HepG2 (cell line): ENCODE measurements at regions not wholly inside any gene's neighbourhood (a gene's known extent, or its start where the extent isn't known, plus 50 kb on each side); places are given as distances from the start of the nearest gene placed in this dataset.

Source experiments
- ATAC-seq: fragments of 200-7000 bp; cut with Tn5 transposase; 3 replicates; pipeline ENCODE4 v1.9.1; 2020; ENCODE audit warnings: mild to moderate bottlenecking, moderate library complexity
- BruUV-seq: library from RNA; stranded (reverse); fragments of 400-500 nt; replicated peaks from 2 replicates; lab custom pipeline; 2021; lab: Mats Ljungman, UMichigan
- CTCF ChIA-PET: fragments of 300-600 bp; formaldehyde crosslinking; extraction: SDS; loops from one replicate; lab custom pipeline; 2021; ENCODE audit warnings: low total read pairs, inconsistent platforms, low intra/inter-chr PET ratio; lab: Yijun Ruan, JAX
- POLR2A ChIA-PET: fragments of 350-600 bp; sonication (Branson Sonifier 250); formaldehyde crosslinking; loops from one replicate; lab custom pipeline; 2020; ENCODE audit warnings: antibody characterized with exemption, inconsistent platforms; lab: Yijun Ruan, JAX
- DNase-seq: peaks from one replicate; pipeline ENCODE4 v3.0.0-alpha.2; 2015; ENCODE audit warnings: low spot score
- FAIRE-seq: peaks from 3 replicates; lab custom pipeline; 2011; peaks lifted over from hg19 to GRCh38; lab: Jason Lieb, UNC
- H2AFZ ChIP-seq: one replicate; pipeline ENCODE4 v1.6.1; 2011; ENCODE audit warnings: low read length, inconsistent platforms
- H3K27ac ChIP-seq: fragments of 300-600 bp; 3 replicates; pipeline ENCODE4 v1.8.0; 2011; ENCODE audit warnings: mixed run types, mild to moderate bottlenecking, mixed read lengths, low read length, inconsistent platforms; ENCODE audit not compliant: insufficient read depth; ENCODE audit errors: extremely low read length
- H3K27me3 ChIP-seq, 2 experiments: fragments of 200-600 bp in 1 of 2; 2 replicates in 1 of 2; 3 replicates in 1 of 2; pipeline versions ENCODE4 v1.6.0 to v1.8.0; 2011; ENCODE audit warnings: low read length in 2 of 2, mild to moderate bottlenecking in 2 of 2, moderate library complexity in 2 of 2, inconsistent platforms in 1 of 2; ENCODE audit not compliant: insufficient read depth in 2 of 2, control insufficient read depth in 1 of 2
- H3K36me3 ChIP-seq, 2 experiments: fragments of 200-600 bp in 1 of 2; replicated peaks in 1 of 2; 2 replicates in 1 of 2; 3 replicates in 1 of 2; pipeline versions ENCODE4 v1.5.1 to v1.8.0; 2011; ENCODE audit warnings: low read length in 2 of 2, inconsistent platforms in 1 of 2; ENCODE audit not compliant: insufficient read depth in 2 of 2, control insufficient read depth in 1 of 2
- H3K4me1 ChIP-seq: 2 replicates; pipeline ENCODE4 v1.5.1; 2012; ENCODE audit warnings: low read length, inconsistent platforms; ENCODE audit not compliant: insufficient read depth
- H3K4me2 ChIP-seq: 2 replicates; pipeline ENCODE4 v1.6.0; 2011; ENCODE audit warnings: low read depth, low read length, inconsistent platforms
- H3K4me3 ChIP-seq, 3 experiments: fragments of 200-600 bp in 1 of 3; sonication (generic), shearing (Covaris generic) in 1 of 3; replicated peaks in 1 of 3; 2 replicates each; pipeline ENCODE4 v1.5.1; 2011 to 2016; ENCODE audit warnings: low read length in 3 of 3, inconsistent platforms in 2 of 3, low read depth in 2 of 3, mild to moderate bottlenecking in 2 of 3, control low read depth in 1 of 3, mixed read lengths in 1 of 3; ENCODE audit not compliant: insufficient read depth in 1 of 3
- H3K79me2 ChIP-seq: one replicate; pipeline ENCODE4 v1.6.1; 2011; ENCODE audit warnings: low read length, inconsistent platforms; ENCODE audit not compliant: insufficient read depth
- H3K9ac ChIP-seq: 2 replicates; pipeline ENCODE4 v1.6.0; 2011; ENCODE audit warnings: mild to moderate bottlenecking, low read depth, low read length, inconsistent platforms; ENCODE audit not compliant: insufficient read depth
- H3K9me3 ChIP-seq: 2 replicates; pipeline ENCODE4 v1.5.1; 2012; ENCODE audit warnings: mild to moderate bottlenecking, low read length
- H4K20me1 ChIP-seq: 2 replicates; pipeline ENCODE4 v1.6.0; 2011; ENCODE audit warnings: inconsistent platforms, mild to moderate bottlenecking, low read length, moderate library complexity; ENCODE audit not compliant: insufficient read depth
- ATF7 ChIP-seq, 2 experiments: fragments of 450-650 bp in 1 of 2; sonication (generic) in 1 of 2; formaldehyde crosslinking in 1 of 2; IDR thresholded peaks; 2 replicates each; pipeline versions ENCODE4 v1.4.0 to v1.6.1; 2016 to 2020; ENCODE audit warnings: antibody characterized with exemption in 1 of 2, mild to moderate bottlenecking in 1 of 2, missing genetic modification reagents in 1 of 2
- FOXP1 ChIP-seq, 2 experiments: fragments of 450-650 bp in 1 of 2; IDR thresholded peaks; 2 replicates each; pipeline ENCODE4 v1.6.1; 2017 to 2018; ENCODE audit warnings: antibody characterized with exemption in 1 of 2
- HNRNPUL1 ChIP-seq: fragments of 200-400 bp; formaldehyde crosslinking; IDR thresholded peaks from 2 replicates; pipeline ENCODE4 v1.6.1; 2017; ENCODE audit warnings: low read depth, mild to moderate bottlenecking, low read length, moderate library complexity
- ZBTB8A ChIP-seq: sonication (generic); formaldehyde crosslinking; IDR thresholded peaks from 2 replicates; pipeline ENCODE4 v1.4.0; 2020; ENCODE audit warnings: mild to moderate bottlenecking, low read depth, missing genetic modification reagents, borderline replicate concordance
- ZNF101 ChIP-seq: sonication (generic); formaldehyde crosslinking; IDR thresholded peaks from 2 replicates; pipeline ENCODE4 v1.4.0; 2020; ENCODE audit warnings: mild to moderate bottlenecking, low read depth, missing genetic modification reagents, borderline replicate concordance
- ZNF44 ChIP-seq: sonication (generic); formaldehyde crosslinking; IDR thresholded peaks from 2 replicates; pipeline ENCODE4 v1.5.1; 2020; ENCODE audit warnings: mild to moderate bottlenecking, missing genetic modification reagents
- ZNF83 ChIP-seq: sonication (generic); formaldehyde crosslinking; IDR thresholded peaks from 2 replicates; pipeline ENCODE4 v1.4.0; 2020; ENCODE audit warnings: missing genetic modification reagents, mild to moderate bottlenecking, borderline replicate concordance
- ZNF839 ChIP-seq: sonication (generic); formaldehyde crosslinking; IDR thresholded peaks from 2 replicates; pipeline ENCODE4 v1.4.0; 2020; ENCODE audit warnings: missing genetic modification reagents, mild to moderate bottlenecking, borderline replicate concordance
- ZSCAN22 ChIP-seq: sonication (generic); formaldehyde crosslinking; IDR thresholded peaks from 2 replicates; pipeline ENCODE4 v1.4.0; 2020; ENCODE audit warnings: mild to moderate bottlenecking, missing genetic modification reagents
- WGBS: methylation state at CpG from one replicate; pipeline ENCODE4 v1.1.6; 2017; ENCODE audit warnings: low lambda C conversion rate; 5-methylcytosine and 5-hydroxymethylcytosine counted together
- in situ Hi-C: cut with HindIII; loops from 2 replicates; pipeline ENCODE4 v1.10.0; 2017; ENCODE audit warnings: low pct_unique_long_range_greater_than_20kb; ENCODE audit not compliant: extremely low pct_ligation_motif_present
- intact Hi-C: fragments of 100-400 bp; cut with micrococcal nuclease; formaldehyde crosslinking; loops from one replicate; pipeline ENCODE4 v1.10.0; 2022; ENCODE audit not compliant: unreplicated experiment
- TF ChIP-seq, protein P1 (sequence below): sonication (generic); formaldehyde crosslinking; IDR thresholded peaks from 2 replicates; pipeline ENCODE4 v1.5.1; 2020; ENCODE audit warnings: missing genetic modification reagents, mild to moderate bottlenecking, borderline replicate concordance
- TF ChIP-seq, protein P2 (sequence below): sonication (generic); formaldehyde crosslinking; IDR thresholded peaks from 2 replicates; pipeline ENCODE4 v1.5.1; 2020; ENCODE audit warnings: mild to moderate bottlenecking, missing genetic modification reagents, borderline replicate concordance
- TF ChIP-seq, protein P3 (sequence below): sonication (generic); formaldehyde crosslinking; IDR thresholded peaks from 2 replicates; pipeline ENCODE4 v1.8.1; 2022; ENCODE audit warnings: low read depth, mild to moderate bottlenecking, missing genetic modification reagents
- TF ChIP-seq, protein P4 (sequence below): sonication (generic); formaldehyde crosslinking; IDR thresholded peaks from 2 replicates; pipeline ENCODE4 v1.5.1; 2020; ENCODE audit warnings: mild to moderate bottlenecking, missing genetic modification reagents, moderate library complexity

- in situ Hi-C loops (no loop called here), intact Hi-C loops (no loop called here)
- Histone ChIP-seq H3K79me2 (no peaks in the 10 kb centered on the region), H3K9me3 (no peaks in the 10 kb centered on the region), H4K20me1 (no peaks in the 10 kb centered on the region), H3K9ac (no peak overlapping the region), H2AFZ (no peak overlapping the region), H3K4me3 (no peak overlapping the region), H3K27me3 (no peaks in the 10 kb centered on the region), H3K4me2 (no peak overlapping the region), H3K4me1 (no peaks in the 10 kb centered on the region), H3K36me3 (no peaks in the 10 kb centered on the region), H3K27ac (no peak overlapping the region)
- DNase-seq (no peak), FAIRE-seq (no peak), ATAC-seq (no peak)
- ChIA-PET POLR2A (no interaction called here), CTCF (no interaction called here)
- no TSS peak for BruUV-seq
- 2% methylated on average over 3 of the region's 3 CpGs for WGBS
- TF ChIP-seq ZBTB8A (CRISPR knock-in tag) (no peak), FOXP1 (IDR thresholded peaks at IDR 0.05) (no peak), FOXP1 (CRISPR knock-in tag; IDR thresholded peaks at IDR 0.05) (no peak), ZNF44 (no peak), HNRNPUL1 (no peak), ZNF101 (CRISPR knock-in tag) (no peak), ZNF83 (CRISPR knock-in tag) (no peak), ZSCAN22 (CRISPR knock-in tag) (no peak), ATF7 (IDR thresholded peaks at IDR 0.05) (no peak), ATF7 (CRISPR knock-in tag; IDR thresholded peaks at IDR 0.05) (no peak), ZNF839 (CRISPR knock-in tag) (no peak)
- TF ChIP-seq, protein P1, sequence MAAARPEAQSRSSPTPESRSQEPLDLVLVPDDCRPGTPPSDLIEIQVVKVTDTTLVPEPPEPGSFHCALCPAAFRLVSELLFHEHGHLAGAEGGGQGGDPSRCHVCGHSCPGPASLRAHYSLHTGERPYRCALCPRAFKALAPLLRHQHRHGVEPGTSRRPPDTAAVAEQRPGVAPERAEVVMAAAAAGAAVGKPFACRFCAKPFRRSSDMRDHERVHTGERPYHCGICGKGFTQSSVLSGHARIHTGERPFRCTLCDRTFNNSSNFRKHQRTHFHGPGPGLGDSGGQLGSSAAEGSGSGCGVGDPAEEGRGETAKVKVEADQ (CRISPR knock-in tag): no peak
- TF ChIP-seq, protein P2, sequence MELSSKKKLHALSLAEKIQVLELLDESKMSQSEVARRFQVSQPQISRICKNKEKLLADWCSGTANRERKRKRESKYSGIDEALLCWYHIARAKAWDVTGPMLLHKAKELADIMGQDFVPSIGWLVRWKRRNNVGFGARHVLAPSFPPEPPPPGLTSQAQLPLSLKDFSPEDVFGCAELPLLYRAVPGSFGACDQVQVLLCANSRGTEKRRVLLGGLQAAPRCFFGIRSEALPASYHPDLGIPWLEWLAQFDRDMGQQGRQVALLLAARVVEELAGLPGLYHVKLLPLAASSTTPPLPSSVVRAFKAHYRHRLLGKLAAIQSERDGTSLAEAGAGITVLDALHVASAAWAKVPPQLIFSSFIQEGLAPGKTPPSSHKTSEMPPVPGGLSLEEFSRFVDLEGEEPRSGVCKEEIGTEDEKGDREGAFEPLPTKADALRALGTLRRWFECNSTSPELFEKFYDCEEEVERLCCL (CRISPR knock-in tag): no peak
- TF ChIP-seq, protein P3, sequence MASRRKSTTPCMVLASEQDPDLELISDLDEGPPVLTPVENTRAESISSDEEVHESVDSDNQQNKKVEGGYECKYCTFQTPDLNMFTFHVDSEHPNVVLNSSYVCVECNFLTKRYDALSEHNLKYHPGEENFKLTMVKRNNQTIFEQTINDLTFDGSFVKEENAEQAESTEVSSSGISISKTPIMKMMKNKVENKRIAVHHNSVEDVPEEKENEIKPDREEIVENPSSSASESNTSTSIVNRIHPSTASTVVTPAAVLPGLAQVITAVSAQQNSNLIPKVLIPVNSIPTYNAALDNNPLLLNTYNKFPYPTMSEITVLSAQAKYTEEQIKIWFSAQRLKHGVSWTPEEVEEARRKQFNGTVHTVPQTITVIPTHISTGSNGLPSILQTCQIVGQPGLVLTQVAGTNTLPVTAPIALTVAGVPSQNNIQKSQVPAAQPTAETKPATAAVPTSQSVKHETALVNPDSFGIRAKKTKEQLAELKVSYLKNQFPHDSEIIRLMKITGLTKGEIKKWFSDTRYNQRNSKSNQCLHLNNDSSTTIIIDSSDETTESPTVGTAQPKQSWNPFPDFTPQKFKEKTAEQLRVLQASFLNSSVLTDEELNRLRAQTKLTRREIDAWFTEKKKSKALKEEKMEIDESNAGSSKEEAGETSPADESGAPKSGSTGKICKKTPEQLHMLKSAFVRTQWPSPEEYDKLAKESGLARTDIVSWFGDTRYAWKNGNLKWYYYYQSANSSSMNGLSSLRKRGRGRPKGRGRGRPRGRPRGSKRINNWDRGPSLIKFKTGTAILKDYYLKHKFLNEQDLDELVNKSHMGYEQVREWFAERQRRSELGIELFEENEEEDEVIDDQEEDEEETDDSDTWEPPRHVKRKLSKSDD (CRISPR knock-in tag): no peak
- TF ChIP-seq, protein P4, sequence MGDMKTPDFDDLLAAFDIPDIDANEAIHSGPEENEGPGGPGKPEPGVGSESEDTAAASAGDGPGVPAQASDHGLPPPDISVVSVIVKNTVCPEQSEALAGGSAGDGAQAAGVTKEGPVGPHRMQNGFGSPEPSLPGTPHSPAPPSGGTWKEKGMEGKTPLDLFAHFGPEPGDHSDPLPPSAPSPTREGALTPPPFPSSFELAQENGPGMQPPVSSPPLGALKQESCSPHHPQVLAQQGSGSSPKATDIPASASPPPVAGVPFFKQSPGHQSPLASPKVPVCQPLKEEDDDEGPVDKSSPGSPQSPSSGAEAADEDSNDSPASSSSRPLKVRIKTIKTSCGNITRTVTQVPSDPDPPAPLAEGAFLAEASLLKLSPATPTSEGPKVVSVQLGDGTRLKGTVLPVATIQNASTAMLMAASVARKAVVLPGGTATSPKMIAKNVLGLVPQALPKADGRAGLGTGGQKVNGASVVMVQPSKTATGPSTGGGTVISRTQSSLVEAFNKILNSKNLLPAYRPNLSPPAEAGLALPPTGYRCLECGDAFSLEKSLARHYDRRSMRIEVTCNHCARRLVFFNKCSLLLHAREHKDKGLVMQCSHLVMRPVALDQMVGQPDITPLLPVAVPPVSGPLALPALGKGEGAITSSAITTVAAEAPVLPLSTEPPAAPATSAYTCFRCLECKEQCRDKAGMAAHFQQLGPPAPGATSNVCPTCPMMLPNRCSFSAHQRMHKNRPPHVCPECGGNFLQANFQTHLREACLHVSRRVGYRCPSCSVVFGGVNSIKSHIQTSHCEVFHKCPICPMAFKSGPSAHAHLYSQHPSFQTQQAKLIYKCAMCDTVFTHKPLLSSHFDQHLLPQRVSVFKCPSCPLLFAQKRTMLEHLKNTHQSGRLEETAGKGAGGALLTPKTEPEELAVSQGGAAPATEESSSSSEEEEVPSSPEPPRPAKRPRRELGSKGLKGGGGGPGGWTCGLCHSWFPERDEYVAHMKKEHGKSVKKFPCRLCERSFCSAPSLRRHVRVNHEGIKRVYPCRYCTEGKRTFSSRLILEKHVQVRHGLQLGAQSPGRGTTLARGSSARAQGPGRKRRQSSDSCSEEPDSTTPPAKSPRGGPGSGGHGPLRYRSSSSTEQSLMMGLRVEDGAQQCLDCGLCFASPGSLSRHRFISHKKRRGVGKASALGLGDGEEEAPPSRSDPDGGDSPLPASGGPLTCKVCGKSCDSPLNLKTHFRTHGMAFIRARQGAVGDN (CRISPR knock-in tag): no peak
Measured at GRCh38 chr2:142435847-142436246, 305.0 kb upstream of the LRP1B start.
